Right atrium auricular region (tissue), 2 donors: ENCODE measurements at regions not wholly inside any gene's neighbourhood (a gene's known extent, or its start where the extent isn't known, plus 50 kb on each side); places are given as distances from the start of the nearest gene placed in this dataset.

ENCODE experiments used
- DNase-seq: peaks from one replicate; pipeline ENCODE4 v3.0.0-alpha.2; 2019; ENCODE audit warnings: low spot score
- H3K27ac ChIP-seq, 2 donors: fragments of 200-600 bp; sonication (generic); 1 replicate in 1 of 2; 2 replicates in 1 of 2; pipeline ENCODE4 v1.5.1; 2016 to 2019
- H3K27me3 ChIP-seq, 2 donors: fragments of 200-600 bp; sonication (generic); one replicate each; pipeline versions ENCODE4 v1.5.1 to v1.6.0; 2017 to 2019
- H3K36me3 ChIP-seq: fragments of 200-600 bp; sonication (generic); one replicate; pipeline ENCODE4 v1.5.1; 2016
- H3K4me1 ChIP-seq, 2 donors: fragments of 200-600 bp; sonication (generic); one replicate each; pipeline versions ENCODE4 v1.5.1 to v1.6.0; 2017 to 2019
- H3K4me3 ChIP-seq, 2 donors: fragments of 200-600 bp; sonication (generic); 1 replicate in 1 of 2; 2 replicates in 1 of 2; pipeline ENCODE4 v1.5.1; 2017 to 2019; ENCODE audit warnings: mild to moderate bottlenecking in 1 of 2, moderate library complexity in 1 of 2
- H3K9me3 ChIP-seq, 2 donors: fragments of 200-600 bp; sonication (generic); one replicate each; pipeline ENCODE4 v1.5.1; 2019
- CTCF ChIP-seq, 2 donors: fragments of 200-600 bp; sonication (generic); IDR thresholded peaks; one replicate each; pipeline ENCODE4 v1.5.1; 2019; ENCODE audit warnings: antibody characterized with exemption in 2 of 2

GRCh38 chr14:94964931-94965330, 192.4 kb downstream of the DICER1 start:
- Histone ChIP-seq H3K4me1 (no peaks in the 10 kb centered on the region), H3K36me3 (no peaks in the 10 kb centered on the region), H3K27ac (no peak overlapping the region), H3K4me3 (no peak overlapping the region), H3K27me3 (no peaks in the 10 kb centered on the region), H3K9me3 (no peaks in the 10 kb centered on the region)
- no peak for TF ChIP-seq CTCF (IDR thresholded peaks at IDR 0.05)
- no peak for DNase-seq

GRCh38 chr14:94964181-94964580, 193.1 kb downstream of the DICER1 start:
- TF ChIP-seq CTCF (IDR thresholded peaks at IDR 0.05) = no peak
- Histone ChIP-seq H3K4me1 (no peaks in the 10 kb centered on the region), H3K4me3 (no peak overlapping the region), H3K9me3 (no peaks in the 10 kb centered on the region), H3K27ac (no peak overlapping the region), H3K36me3 (no peaks in the 10 kb centered on the region), H3K27me3 (no peaks in the 10 kb centered on the region)
- DNase-seq = no peak

GRCh38 chr14:94963051-94963450, 193.1 kb upstream of the GSC start:
- no peak overlapping the region for H3K4me3 ChIP-seq
- no peak for TF ChIP-seq CTCF (IDR thresholded peaks at IDR 0.05)
- no peaks in the 10 kb centered on the region for H3K4me1 ChIP-seq
- H3K36me3 ChIP-seq = no peaks in the 10 kb centered on the region
- DNase-seq = peak; percentile 42
- H3K27ac ChIP-seq = no peak overlapping the region
- H3K27me3 ChIP-seq = no peaks in the 10 kb centered on the region
- no peaks in the 10 kb centered on the region for H3K9me3 ChIP-seq

GRCh38 chr14:94962166-94962575, 192.3 kb upstream of the GSC start:
- no peak overlapping the region for H3K27ac ChIP-seq
- no peaks in the 10 kb centered on the region for H3K4me1 ChIP-seq
- H3K4me3 ChIP-seq = no peak overlapping the region
- H3K27me3 ChIP-seq = no peaks in the 10 kb centered on the region
- TF ChIP-seq CTCF (IDR thresholded peaks at IDR 0.05) = no peak
- H3K9me3 ChIP-seq = no peaks in the 10 kb centered on the region
- H3K36me3 ChIP-seq = no peaks in the 10 kb centered on the region
- DNase-seq = no peak

GRCh38 chr14:94961386-94962165, 191.7 kb upstream of the GSC start:
- DNase-seq = peak; percentile 52
- Histone ChIP-seq H3K36me3 (no peaks in the 10 kb centered on the region), H3K9me3 (no peaks in the 10 kb centered on the region), H3K27ac (no peak overlapping the region), H3K4me3 (no peak overlapping the region), H3K27me3 (no peaks in the 10 kb centered on the region), H3K4me1 (no peaks in the 10 kb centered on the region)
- TF ChIP-seq CTCF (IDR thresholded peaks at IDR 0.05) = no peak
